ENCODE measurements at regions not wholly inside any gene's neighbourhood (a gene's known extent, or its start where the extent isn't known, plus 50 kb on each side); places are given as distances from the start of the nearest gene placed in this dataset.

- Mint-ChIP-seq H3K4me3 (ENCODE audit: low read depth, unreplicated experiment) (no peak overlapping the region), H3K9me3 (ENCODE audit: low read depth, unreplicated experiment) (no peaks in the 10 kb centered on the region), H3K27ac (ENCODE audit: unreplicated experiment) (no peak overlapping the region), H3K4me1 (ENCODE audit: low read depth, unreplicated experiment) (peaks cover 22% of the 10 kb centered on the region), H3K36me3 (ENCODE audit: insufficient read depth, unreplicated experiment) (no peaks in the 10 kb centered on the region), H3K27me3 (ENCODE audit: unreplicated experiment) (no peaks in the 10 kb centered on the region)
- intact Hi-C loops (cut with micrococcal nuclease; ENCODE audit: unreplicated experiment): no loop called here
- no peak for DNase-seq
- CTCF ChIA-PET: no interaction called here
- BruUV-seq (replicated peaks): no TSS peak
- TF ChIP-seq CTCF (IDR thresholded peaks at IDR 0.05; ENCODE audit: unreplicated experiment): no peak
Measured at GRCh38 chr1:182305861-182306260, 85.7 kb downstream of the GLUL start.

- TF ChIP-seq CTCF (IDR thresholded peaks at IDR 0.05; ENCODE audit: unreplicated experiment): no peak
- no peaks in the 10 kb centered on the region for H3K27me3 Mint-ChIP-seq (ENCODE audit: unreplicated experiment)
- peaks cover 30% of the 10 kb centered on the region for H3K4me1 Mint-ChIP-seq (ENCODE audit: low read depth, unreplicated experiment)
- intact Hi-C loops (cut with micrococcal nuclease; ENCODE audit: unreplicated experiment): no loop called here
- no peaks in the 10 kb centered on the region for H3K9me3 Mint-ChIP-seq (ENCODE audit: low read depth, unreplicated experiment)
- H3K27ac Mint-ChIP-seq (ENCODE audit: unreplicated experiment): no peak overlapping the region
- H3K4me3 Mint-ChIP-seq (ENCODE audit: low read depth, unreplicated experiment): no peak overlapping the region
- no peaks in the 10 kb centered on the region for H3K36me3 Mint-ChIP-seq (ENCODE audit: insufficient read depth, unreplicated experiment)
- CTCF ChIA-PET: no interaction called here
- no peak for DNase-seq
- BruUV-seq (replicated peaks): no TSS peak
Measured at GRCh38 chr1:182304627-182305026, 87.0 kb downstream of the GLUL start.

- no peaks in the 10 kb centered on the region for H3K9me3 Mint-ChIP-seq (ENCODE audit: low read depth, unreplicated experiment)
- no peaks in the 10 kb centered on the region for H3K27me3 Mint-ChIP-seq (ENCODE audit: unreplicated experiment)
- TF ChIP-seq CTCF (IDR thresholded peaks at IDR 0.05; ENCODE audit: unreplicated experiment): no peak
- no peaks in the 10 kb centered on the region for H3K36me3 Mint-ChIP-seq (ENCODE audit: insufficient read depth, unreplicated experiment)
- no peak for DNase-seq
- H3K4me1 Mint-ChIP-seq (ENCODE audit: low read depth, unreplicated experiment): peaks cover 30% of the 10 kb centered on the region
- intact Hi-C loops (cut with micrococcal nuclease; ENCODE audit: unreplicated experiment): no loop called here
- BruUV-seq (replicated peaks): no TSS peak
- no peak overlapping the region for H3K27ac Mint-ChIP-seq (ENCODE audit: unreplicated experiment)
- H3K4me3 Mint-ChIP-seq (ENCODE audit: low read depth, unreplicated experiment): no peak overlapping the region
- CTCF ChIA-PET: no interaction called here
Measured at GRCh38 chr1:182304218-182304617, 87.4 kb downstream of the GLUL start.

- Mint-ChIP-seq H3K4me1 (ENCODE audit: low read depth, unreplicated experiment) (peaks cover 31% of the 10 kb centered on the region), H3K36me3 (ENCODE audit: insufficient read depth, unreplicated experiment) (no peaks in the 10 kb centered on the region), H3K27me3 (ENCODE audit: unreplicated experiment) (no peaks in the 10 kb centered on the region), H3K4me3 (ENCODE audit: low read depth, unreplicated experiment) (no peak overlapping the region), H3K27ac (ENCODE audit: unreplicated experiment) (no peak overlapping the region), H3K9me3 (ENCODE audit: low read depth, unreplicated experiment) (no peaks in the 10 kb centered on the region)
- intact Hi-C loops (cut with micrococcal nuclease; ENCODE audit: unreplicated experiment): loop anchor here (2.0 kb wide), 1 partner anchor 161 kb away; no protein-coding TSS in a partner anchor
- CTCF ChIA-PET: interaction anchor here (0.9 kb wide), 1 partner anchor 17 kb away, joined by 4 read pairs; no protein-coding TSS in a partner anchor
- TF ChIP-seq CTCF (IDR thresholded peaks at IDR 0.05; ENCODE audit: unreplicated experiment): no peak
- DNase-seq: no peak
- BruUV-seq (replicated peaks): no TSS peak
Measured at GRCh38 chr1:182303778-182304177, 87.8 kb downstream of the GLUL start.

All from Calu3 (cell line).